Ovary (tissue), 7 donors: ENCODE measurements at regions not wholly inside any gene's neighbourhood (a gene's known extent, or its start where the extent isn't known, plus 50 kb on each side); places are given as distances from the start of the nearest gene placed in this dataset.

Experiments
- DNase-seq, 5 donors: peaks; one replicate each; pipeline ENCODE4 v3.0.0-alpha.2; 2019 to 2020
- H3K27ac ChIP-seq, 2 donors: fragments of 200-600 bp; one replicate each; pipeline versions ENCODE4 v1.5.1 to v1.8.0; 2019 to 2022
- H3K27me3 ChIP-seq: fragments of 200-600 bp; one replicate; pipeline ENCODE4 v1.8.0; 2022
- H3K36me3 ChIP-seq: fragments of 200-600 bp; sonication (generic); one replicate; pipeline ENCODE4 v1.5.1; 2019
- H3K4me1 ChIP-seq: one replicate; pipeline ENCODE4 v1.8.1; 2013; ENCODE audit warnings: mild to moderate bottlenecking, moderate library complexity; ENCODE audit not compliant: insufficient read depth
- H3K4me3 ChIP-seq: fragments of 200-600 bp; sonication (generic); one replicate; pipeline ENCODE4 v1.5.1; 2017
- H3K9me3 ChIP-seq, 2 donors: fragments of 200-600 bp in 1 of 2; sonication (generic) in 1 of 2; one replicate each; pipeline versions ENCODE4 v1.5.1 to v1.8.1; 2013 to 2019; ENCODE audit warnings: mild to moderate bottlenecking in 1 of 2, moderate library complexity in 1 of 2
- CTCF ChIP-seq, 3 donors: fragments of 450-650 bp in 2 of 3; fragments of 200-600 bp in 1 of 3; IDR thresholded peaks; one replicate each; pipeline versions ENCODE4 v1.5.1 to v1.8.0; 2016 to 2022; ENCODE audit warnings: antibody characterized with exemption in 3 of 3, mild to moderate bottlenecking in 1 of 3
- EP300 ChIP-seq: sonication (generic); formaldehyde crosslinking; IDR thresholded peaks from one replicate; pipeline ENCODE4 v1.6.1; 2017; ENCODE audit warnings: antibody characterized with exemption
- POLR2A ChIP-seq: fragments of 450-650 bp; IDR thresholded peaks from one replicate; pipeline ENCODE4 v1.6.1; 2017; ENCODE audit warnings: antibody characterized with exemption, mild to moderate bottlenecking, moderate library complexity
- WGBS, 3 donors: extraction: QIAGEN DNeasy Blood & Tissue Kit in 1 of 3; methylation state at CpG; one replicate each; pipeline versions ENCODE4 v1.1.5 to v1.1.7; 2013 to 2017; 5-methylcytosine and 5-hydroxymethylcytosine counted together
- intact Hi-C, 4 donors: fragments of 100-400 bp; cut with DNase I; formaldehyde crosslinking; loops; one replicate each; pipeline versions ENCODE4 v1.11.0 to v1.15.1; 2022 to 2023
- donor health status: DM: no; HTN: no; CAD: no; lungs with moderate emphysema.
- donor health status: DM: no; HTN: no; CAD: no.
- donor health status: Bipolar disorder and iron deficiency.
- donor health status: DM: no; HTN: no; CAD: no.
- donor health status: DM: yes; HTN: yes; CAD: no.

- no peaks in the 10 kb centered on the region for H3K27me3 ChIP-seq
- H3K27ac ChIP-seq = no peak overlapping the region
- DNase-seq = no peak
- no peaks in the 10 kb centered on the region for H3K9me3 ChIP-seq
- intact Hi-C loops = loop anchor here in 1 of 4 donors (10.0 kb wide), 1 partner anchor 139 kb away; no protein-coding TSS in a partner anchor
- no peak for TF ChIP-seq EP300
- TF ChIP-seq POLR2A = no peak
- no peak for TF ChIP-seq CTCF (IDR thresholded peaks at IDR 0.05)
- 23 to 73% (median 45%) methylated on average over 2 of the region's 2 CpGs for WGBS, 3 donors
- H3K36me3 ChIP-seq = no peaks in the 10 kb centered on the region
- H3K4me3 ChIP-seq = no peak overlapping the region
- H3K4me1 ChIP-seq = no peaks in the 10 kb centered on the region
Observed at GRCh38 chr6:122524056-122524455, 52.4 kb upstream of the SERINC1 start.

GRCh38 chr6:122530440-122531046 is 58.9 kb upstream of the SERINC1 start:
- TF ChIP-seq CTCF (IDR thresholded peaks at IDR 0.05) = peak; percentile 45 to 65 (median 50)
- no peak for TF ChIP-seq EP300
- intact Hi-C loops = no loop called here
- DNase-seq = peak in 4 of 5 donors; percentile 12 to 31 (median 15)

GRCh38 chr6:122548281-122548680 is 61.9 kb upstream of the PKIB start:
- no peak for DNase-seq
- H3K27ac ChIP-seq = no peak overlapping the region
- no peak overlapping the region for H3K4me3 ChIP-seq
- H3K4me1 ChIP-seq = no peaks in the 10 kb centered on the region
- H3K9me3 ChIP-seq = no peaks in the 10 kb centered on the region
- 83 to 91% (median 87%) methylated on average over 3 of the region's 3 CpGs for WGBS, 3 donors
- TF ChIP-seq CTCF (IDR thresholded peaks at IDR 0.05) (no peak), EP300 (no peak), POLR2A (no peak)
- H3K27me3 ChIP-seq = no peaks in the 10 kb centered on the region
- intact Hi-C loops = no loop called here
- H3K36me3 ChIP-seq = no peaks in the 10 kb centered on the region

More at GRCh38 chr6:122530440-122531046, 58.9 kb upstream of the SERINC1 start:
- 0% methylated on average over 1 of the region's 1 CpG for WGBS, 3 donors
- H3K4me1 ChIP-seq = no peaks in the 10 kb centered on the region
- no peaks in the 10 kb centered on the region for H3K27me3 ChIP-seq
- no peak overlapping the region for H3K27ac ChIP-seq
- no peaks in the 10 kb centered on the region for H3K9me3 ChIP-seq
- H3K36me3 ChIP-seq = no peaks in the 10 kb centered on the region
- no peak overlapping the region for H3K4me3 ChIP-seq

- TF ChIP-seq POLR2A (no peak), EP300 (no peak), CTCF (IDR thresholded peaks at IDR 0.05) (no peak)
- Histone ChIP-seq H3K9me3 (no peaks in the 10 kb centered on the region), H3K27me3 (no peaks in the 10 kb centered on the region), H3K36me3 (no peaks in the 10 kb centered on the region), H3K27ac (no peak overlapping the region), H3K4me3 (no peak overlapping the region), H3K4me1 (no peaks in the 10 kb centered on the region)
- DNase-seq = no peak
- intact Hi-C loops = no loop called here
Observed at GRCh38 chr6:122548820-122549219, 61.4 kb upstream of the PKIB start.
